HG03060 (cell line): ENCODE measurements at regions not wholly inside any gene's neighbourhood (a gene's known extent, or its start where the extent isn't known, plus 50 kb on each side); places are given as distances from the start of the nearest gene placed in this dataset.

Experiments used
- ATAC-seq: cut with Tn5 transposase; IDR thresholded peaks from one replicate; pipeline ENCODE4 v1.9.1; 2021; ENCODE audit warnings: low read depth, moderate number of reproducible peaks; ENCODE audit not compliant: unreplicated experiment

GRCh38 chrX:46447384-46447783, 97.8 kb downstream of the ZNF674 start:
- ATAC-seq = no peak

DNA sequence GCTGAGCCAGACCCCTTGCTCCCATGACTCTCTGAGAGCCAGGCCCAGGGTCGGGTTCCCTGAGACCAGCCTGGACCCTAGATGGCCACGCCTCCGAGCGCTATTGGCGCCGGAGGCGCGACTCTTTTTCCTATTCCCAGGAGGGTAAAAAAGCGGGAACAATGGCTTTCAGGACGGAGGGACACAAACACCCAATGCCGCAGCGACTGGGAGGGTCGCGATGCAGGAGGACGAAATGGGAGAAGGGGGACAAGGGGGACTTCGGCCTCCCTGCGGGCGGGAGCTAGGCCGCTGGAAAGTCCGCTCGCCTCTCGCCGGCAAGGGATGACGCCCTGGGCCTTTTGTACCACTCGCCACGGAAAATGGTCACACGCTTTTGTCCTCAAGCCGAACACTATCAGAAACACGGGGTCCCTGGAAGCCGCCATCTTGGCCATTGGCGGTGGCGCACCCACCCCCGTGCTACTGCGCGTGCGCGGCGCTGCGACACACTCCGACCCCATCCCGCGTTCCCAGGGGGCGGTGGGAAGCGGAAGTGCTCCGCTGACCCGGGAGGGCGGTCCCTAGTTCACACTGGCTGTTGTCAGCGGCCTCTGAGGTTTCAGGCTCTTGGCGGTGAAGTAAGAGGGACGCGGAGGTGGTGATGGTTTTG, 98.4 kb downstream of the ZNF674 start:
- ATAC-seq = peak; percentile 66

- ATAC-seq = no peak
These were observed 101.2 kb downstream of the ZNF674 start for GRCh38 chrX:46444011-46444410.

DNA sequence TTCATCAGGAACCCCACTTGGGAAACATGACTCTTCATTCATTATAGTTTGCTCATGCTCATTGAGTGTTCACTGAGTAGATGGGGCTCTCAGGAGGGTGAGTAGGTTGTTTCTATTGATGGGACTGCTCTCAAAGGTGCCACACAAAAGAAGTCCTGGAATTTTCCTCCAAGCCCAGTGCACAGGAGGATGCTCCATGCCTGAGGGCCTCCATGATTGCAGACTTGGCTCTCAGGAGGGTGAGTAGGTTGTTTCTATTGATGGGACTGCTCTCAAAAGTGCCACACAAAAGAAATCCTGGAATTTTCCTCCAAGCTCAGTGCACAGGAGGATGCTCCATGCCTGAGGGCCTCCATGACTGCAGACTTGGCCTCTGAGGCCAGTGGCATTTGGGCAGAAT, 108.5 kb downstream of the ZNF674 start:
- no peak for ATAC-seq

DNA sequence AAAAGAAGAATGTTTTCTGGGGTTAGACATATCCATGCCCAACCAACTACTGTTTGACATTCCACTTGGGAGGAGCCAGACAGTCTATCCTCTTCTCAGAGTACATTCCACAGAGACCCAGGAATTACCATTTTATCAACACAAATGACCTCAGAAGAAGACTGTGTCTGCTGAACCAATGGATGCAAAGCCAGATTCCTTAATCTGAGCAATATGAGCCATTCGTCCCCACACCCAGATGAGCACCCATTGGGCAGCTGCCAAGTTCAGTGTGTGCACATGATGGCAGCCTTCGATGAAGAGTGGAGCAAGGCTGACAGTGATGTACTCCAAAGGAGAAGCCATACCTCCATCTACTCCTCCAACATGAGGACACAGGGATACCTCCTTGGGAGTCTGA, 111.3 kb downstream of the ZNF674 start:
- no peak for ATAC-seq

GRCh38 chrX:46408553-46409407, 136.4 kb downstream of the ZNF674 start:
- no peak for ATAC-seq

GRCh38 chrX:46407753-46408130, 137.5 kb downstream of the ZNF674 start:
- ATAC-seq = no peak

DNA sequence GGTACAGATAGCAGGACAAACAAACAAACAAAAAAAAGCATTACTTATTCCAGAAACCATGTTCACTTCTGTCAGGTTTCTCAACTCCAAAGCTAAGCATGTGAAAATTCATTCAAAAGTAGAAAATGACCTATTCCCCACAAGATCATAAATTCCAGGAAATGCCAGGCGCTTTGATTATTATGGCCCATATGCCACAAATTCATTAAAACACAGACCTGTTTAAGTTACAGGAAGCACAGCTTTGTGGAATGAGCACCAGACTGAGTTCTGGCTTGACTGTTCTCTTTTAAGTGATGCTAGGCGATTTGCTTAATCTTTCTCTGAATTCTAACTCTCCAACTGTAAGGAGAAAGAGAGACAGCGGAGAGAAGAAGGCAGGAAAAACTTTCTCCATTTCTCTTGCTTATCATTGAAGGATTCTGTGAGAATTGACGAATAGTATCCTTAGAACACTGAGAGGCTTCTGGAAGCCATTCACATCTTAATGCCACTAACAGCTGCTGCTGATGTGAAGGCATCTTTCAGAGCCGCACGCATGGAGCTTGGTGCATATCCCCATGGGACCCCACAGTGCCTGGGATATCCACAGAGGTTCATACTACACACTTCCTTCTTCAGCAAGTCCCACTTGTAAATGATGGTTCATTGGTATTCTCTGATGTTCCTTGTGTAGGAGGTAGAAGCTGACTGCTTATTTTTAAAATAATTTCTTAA, 138.0 kb downstream of the ZNF674 start:
- ATAC-seq = no peak

GRCh38 chrX:46404774-46405173, 140.4 kb downstream of the ZNF674 start:
- no peak for ATAC-seq

DNA sequence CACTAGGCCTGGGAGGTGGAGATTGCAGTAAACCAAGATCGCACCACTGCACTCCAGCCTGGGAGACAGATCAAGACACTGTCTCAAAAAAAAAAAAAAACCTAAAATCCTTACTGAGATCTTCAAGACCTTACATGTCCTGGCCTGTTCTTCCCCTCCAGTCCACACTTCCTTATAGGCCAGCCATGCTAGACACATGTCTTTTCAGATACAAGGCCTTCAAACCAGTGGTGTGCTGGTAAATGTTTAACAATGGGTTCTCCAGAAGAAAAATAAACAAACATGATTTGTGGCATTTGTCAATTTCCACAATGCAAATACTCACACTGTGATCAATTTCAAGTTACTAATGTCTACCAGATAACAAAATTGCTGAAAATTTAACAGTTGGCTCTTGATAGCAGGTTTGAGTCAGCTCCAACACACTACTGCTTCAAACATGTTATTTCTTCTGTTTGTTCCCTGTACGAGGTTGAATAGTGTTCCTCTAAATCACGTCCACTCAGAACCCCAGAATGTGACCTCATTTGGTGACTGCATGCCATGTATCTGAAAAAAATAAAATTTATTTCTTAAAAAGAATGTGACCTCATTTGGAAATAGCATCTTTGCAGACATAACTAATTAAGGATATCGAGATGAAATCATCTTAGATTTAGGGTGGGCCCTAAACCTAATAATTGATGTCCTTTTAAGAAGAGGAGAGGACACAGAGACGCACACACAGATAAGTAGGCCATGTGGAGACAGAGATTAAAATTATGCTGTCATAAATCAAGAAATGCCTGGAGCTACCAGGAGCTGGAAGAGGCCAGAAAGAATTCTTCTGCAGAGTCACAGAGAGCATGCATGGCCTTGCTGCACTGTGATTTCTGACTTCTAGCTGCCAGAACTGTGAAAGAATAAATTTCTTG, 144.4 kb downstream of the ZNF674 start:
- ATAC-seq = no peak

- ATAC-seq = no peak
These were observed 146.3 kb downstream of the ZNF674 start for GRCh38 chrX:46398874-46399273.

- no peak for ATAC-seq
These were observed 147.1 kb downstream of the ZNF674 start for GRCh38 chrX:46398126-46398525.

DNA sequence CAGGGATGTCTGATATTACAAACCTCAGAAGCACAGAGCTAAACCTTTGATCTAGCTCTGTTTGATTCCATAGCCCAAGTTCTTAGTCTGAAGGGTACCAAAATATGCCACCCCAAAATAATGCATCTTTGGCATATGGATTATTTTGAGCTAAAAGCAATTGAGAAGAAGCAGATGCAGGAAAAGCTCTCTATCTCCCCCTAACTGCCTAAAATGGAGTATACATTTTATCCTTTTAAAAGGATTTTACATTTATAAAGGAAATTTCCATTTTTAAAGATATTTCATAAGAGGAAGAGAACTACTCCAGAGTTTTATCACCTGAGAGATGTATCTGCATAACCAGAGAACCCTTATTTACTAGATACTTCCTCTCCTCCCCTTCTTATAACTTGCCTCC, 158.7 kb downstream of the ZNF674 start:
- no peak for ATAC-seq

- ATAC-seq = no peak
These were observed 162.2 kb downstream of the ZNF674 start for GRCh38 chrX:46383006-46383405.

- ATAC-seq = no peak
These were observed 162.6 kb downstream of the ZNF674 start for GRCh38 chrX:46382595-46382994.

DNA sequence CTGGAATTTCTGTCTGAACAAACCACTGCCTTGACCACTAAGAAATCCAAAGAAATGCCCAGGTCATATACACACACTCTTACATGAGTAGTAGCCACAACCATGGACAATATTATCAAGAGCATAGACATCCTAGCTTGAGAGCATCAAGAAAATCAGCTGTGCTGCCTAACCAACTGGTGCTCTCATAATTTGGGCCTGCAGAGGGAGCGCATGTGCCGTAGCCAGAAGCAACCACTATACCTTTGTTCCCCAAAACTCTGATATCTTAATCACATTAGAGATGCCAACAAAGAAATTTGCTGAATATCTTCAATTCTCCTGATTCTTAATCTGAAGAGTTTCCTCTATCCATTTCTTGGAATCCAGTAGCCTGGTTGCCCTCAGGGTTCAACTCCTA, 163.6 kb downstream of the ZNF674 start:
- no peak for ATAC-seq

DNA sequence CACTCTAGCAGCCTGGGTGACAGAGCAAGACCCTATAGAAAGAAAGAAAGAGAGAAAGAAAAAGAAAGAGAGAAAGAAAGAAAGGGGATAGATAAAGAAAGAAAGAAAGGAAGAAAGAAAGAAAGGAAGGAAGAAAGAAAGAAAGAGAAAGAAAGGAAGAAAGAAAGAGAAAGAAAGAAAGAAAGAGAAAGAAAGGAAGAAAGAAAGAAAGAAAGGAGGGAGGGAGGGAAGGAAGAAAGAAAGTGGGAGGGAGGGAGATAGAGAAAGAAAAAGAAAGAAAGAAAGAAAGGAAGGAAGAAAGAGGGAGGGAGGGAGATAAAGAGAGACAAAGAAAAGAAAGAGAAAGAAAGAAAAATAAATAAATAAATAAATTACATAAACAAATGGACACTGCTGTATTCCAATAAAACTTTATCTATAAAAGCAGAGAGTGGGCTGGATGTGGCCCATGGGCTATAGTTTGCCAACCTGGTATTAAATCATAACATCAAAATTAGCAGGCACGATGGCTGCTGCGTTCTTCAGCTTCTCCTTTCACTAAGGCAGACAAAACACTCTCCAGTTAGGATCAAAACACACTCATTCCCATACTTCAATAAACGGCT, 165.0 kb downstream of the ZNF674 start:
- no peak for ATAC-seq

DNA sequence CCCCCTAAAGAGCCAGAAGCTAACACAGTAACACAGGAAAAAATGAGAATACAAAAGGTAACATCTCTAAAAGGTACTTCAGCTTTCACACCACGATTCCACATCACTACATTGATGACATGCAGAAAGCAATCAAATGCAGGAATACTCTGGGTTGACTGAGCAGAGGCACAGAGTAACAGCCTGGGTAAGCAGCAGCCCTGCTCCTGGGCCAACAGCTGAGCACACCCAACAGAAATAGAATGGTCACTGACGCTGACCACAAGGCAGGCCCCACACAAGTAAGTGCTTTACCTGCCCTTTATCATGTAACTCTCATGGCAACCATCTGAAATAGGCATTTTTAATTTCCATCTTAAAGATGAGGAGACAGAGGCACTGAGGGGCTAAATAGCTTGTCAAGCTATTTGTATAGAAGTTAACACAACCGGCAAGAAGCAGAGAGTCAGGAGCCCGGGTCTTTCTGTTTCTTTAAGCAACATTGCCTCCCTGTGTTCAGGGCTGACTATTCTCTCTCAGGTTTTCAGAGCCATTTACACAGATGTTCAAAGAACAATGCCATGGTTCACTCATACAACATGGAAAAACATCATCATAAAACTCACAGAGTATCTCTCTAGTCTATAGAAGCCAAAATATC, 168.9 kb downstream of the ZNF674 start:
- ATAC-seq = no peak

GRCh38 chrX:46375831-46376230, 169.4 kb downstream of the ZNF674 start:
- no peak for ATAC-seq

- ATAC-seq = no peak
These were observed 170.8 kb downstream of the ZNF674 start for GRCh38 chrX:46374371-46374770.
